Glutamatergic neuron (in vitro differentiated cells): ENCODE measurements at regions not wholly inside any gene's neighbourhood (a gene's known extent, or its start where the extent isn't known, plus 50 kb on each side); places are given as distances from the start of the nearest gene placed in this dataset.

Experiments used
- DNase-seq: peaks from one replicate; pipeline ENCODE4 v3.0.0; 2022
- H3K27ac Mint-ChIP-seq: one replicate; pipeline ENCODE4 v1.8.0; 2020; ENCODE audit warnings: mild to moderate bottlenecking, mixed read lengths, inconsistent platforms; ENCODE audit not compliant: unreplicated experiment
- H3K27me3 Mint-ChIP-seq: one replicate; pipeline ENCODE4 v1.8.0; 2020; ENCODE audit warnings: mild to moderate bottlenecking, moderate library complexity, mixed read lengths, inconsistent platforms; ENCODE audit not compliant: unreplicated experiment
- H3K36me3 Mint-ChIP-seq: one replicate; pipeline ENCODE4 v1.8.0; 2020; ENCODE audit warnings: mild to moderate bottlenecking, mixed read lengths, inconsistent platforms; ENCODE audit not compliant: unreplicated experiment
- H3K4me1 Mint-ChIP-seq: one replicate; pipeline ENCODE4 v1.8.0; 2020; ENCODE audit warnings: mild to moderate bottlenecking, low read depth, mixed read lengths, inconsistent platforms; ENCODE audit not compliant: unreplicated experiment
- H3K4me3 Mint-ChIP-seq: one replicate; pipeline ENCODE4 v1.8.0; 2020; ENCODE audit warnings: mild to moderate bottlenecking, mixed read lengths, inconsistent platforms; ENCODE audit not compliant: unreplicated experiment
- H3K9me3 Mint-ChIP-seq: one replicate; pipeline ENCODE4 v1.8.0; 2020; ENCODE audit warnings: mild to moderate bottlenecking, moderate library complexity, mixed read lengths, inconsistent platforms; ENCODE audit not compliant: unreplicated experiment
- CTCF ChIP-seq: fragments of 200-600 bp; sonication (generic); IDR thresholded peaks from one replicate; pipeline ENCODE4 v1.5.0; 2021; ENCODE audit not compliant: partially characterized antibody, unreplicated experiment

GRCh38 chr17:79167486-79167885, 92.9 kb downstream of the ENGASE start:
- no peak overlapping the region for H3K4me3 Mint-ChIP-seq
- no peak for TF ChIP-seq CTCF

GRCh38 chr17:79165756-79166473, 91.3 kb downstream of the ENGASE start:
- Mint-ChIP-seq H3K36me3 (peaks cover 4% of the 10 kb centered on the region), H3K4me1 (peaks cover 12% of the 10 kb centered on the region), H3K27ac (no peak overlapping the region), H3K9me3 (peaks cover 12% of the 10 kb centered on the region), H3K4me3 (no peak overlapping the region), H3K27me3 (peaks cover 18% of the 10 kb centered on the region)
- no peak for DNase-seq
- no peak for TF ChIP-seq CTCF

More at GRCh38 chr17:79167486-79167885, 92.9 kb downstream of the ENGASE start:
- Mint-ChIP-seq H3K27ac (no peak overlapping the region), H3K27me3 (peaks cover 15% of the 10 kb centered on the region), H3K9me3 (peaks cover 9% of the 10 kb centered on the region), H3K4me1 (peaks cover 9% of the 10 kb centered on the region), H3K36me3 (peaks cover 4% of the 10 kb centered on the region)
- DNase-seq, result no peak

- Mint-ChIP-seq H3K27ac (peak overlapping the region; percentile 64), H3K27me3 (peaks cover 12% of the 10 kb centered on the region), H3K9me3 (peaks cover 9% of the 10 kb centered on the region), H3K4me3 (peak overlapping the region; percentile 25), H3K4me1 (peaks cover 18% of the 10 kb centered on the region), H3K36me3 (peaks cover 4% of the 10 kb centered on the region)
- DNase-seq, result no peak
- no peak for TF ChIP-seq CTCF
Measured at GRCh38 chr17:79164913-79165695, 90.5 kb downstream of the ENGASE start.

- no peak for TF ChIP-seq CTCF
- Mint-ChIP-seq H3K4me1 (peaks cover 21% of the 10 kb centered on the region), H3K27ac (no peak overlapping the region), H3K9me3 (peaks cover 6% of the 10 kb centered on the region), H3K4me3 (no peak overlapping the region), H3K36me3 (no peaks in the 10 kb centered on the region), H3K27me3 (peaks cover 14% of the 10 kb centered on the region)
- DNase-seq, result no peak
Measured at GRCh38 chr17:79164408-79164807, 89.8 kb downstream of the ENGASE start.

- H3K4me1 Mint-ChIP-seq, result peaks cover 21% of the 10 kb centered on the region
- H3K27me3 Mint-ChIP-seq, result peaks cover 15% of the 10 kb centered on the region
- DNase-seq, result no peak
- H3K9me3 Mint-ChIP-seq, result peaks cover 10% of the 10 kb centered on the region
- no peak for TF ChIP-seq CTCF
- no peaks in the 10 kb centered on the region for H3K36me3 Mint-ChIP-seq
- H3K27ac Mint-ChIP-seq, result no peak overlapping the region
- H3K4me3 Mint-ChIP-seq, result no peak overlapping the region
Measured at GRCh38 chr17:79163071-79163470, 88.4 kb downstream of the ENGASE start.
